ENCODE measurements at regions not wholly inside any gene's neighbourhood (a gene's known extent, or its start where the extent isn't known, plus 50 kb on each side); places are given as distances from the start of the nearest gene placed in this dataset.

GRCh38 chr1:199033661-199034060, 394.8 kb downstream of the PTPRC start:
- TF ChIP-seq CTCF (IDR thresholded peaks at IDR 0.05; ENCODE audit: low read depth, low read length), result no peak

GRCh38 chr1:199038156-199038555, 399.3 kb downstream of the PTPRC start:
- no peak overlapping the region for H3K4me3 ChIP-seq (ENCODE audit: low read depth, low read length)
- in situ Hi-C loops (cut with HindIII; ENCODE audit: low sequenced_read_pairs), result no loop called here
- TF ChIP-seq CTCF (IDR thresholded peaks at IDR 0.05; ENCODE audit: low read depth, low read length), result no peak
- no peak for DNase-seq (ENCODE audit: low read depth, low spot score)

More at GRCh38 chr1:199033661-199034060, 394.8 kb downstream of the PTPRC start:
- in situ Hi-C loops (cut with HindIII; ENCODE audit: low sequenced_read_pairs), result no loop called here
- no peak overlapping the region for H3K4me3 ChIP-seq (ENCODE audit: low read depth, low read length)
- DNase-seq (ENCODE audit: low read depth, low spot score), result no peak

GRCh38 chr1:199040076-199040905, 401.5 kb downstream of the PTPRC start:
- H3K4me3 ChIP-seq (ENCODE audit: low read depth, low read length), result no peak overlapping the region
- no peak for TF ChIP-seq CTCF (IDR thresholded peaks at IDR 0.05; ENCODE audit: low read depth, low read length)
- in situ Hi-C loops (cut with HindIII; ENCODE audit: low sequenced_read_pairs), result no loop called here
- no peak for DNase-seq (ENCODE audit: low read depth, low spot score)

- no peak for TF ChIP-seq CTCF (IDR thresholded peaks at IDR 0.05; ENCODE audit: low read depth, low read length)
- H3K4me3 ChIP-seq (ENCODE audit: low read depth, low read length), result no peak overlapping the region
- in situ Hi-C loops (cut with HindIII; ENCODE audit: low sequenced_read_pairs), result no loop called here
- peak; percentile 34 for DNase-seq (ENCODE audit: low read depth, low spot score)
Measured at GRCh38 chr1:199041173-199041914, 402.5 kb downstream of the PTPRC start.

DNA sequence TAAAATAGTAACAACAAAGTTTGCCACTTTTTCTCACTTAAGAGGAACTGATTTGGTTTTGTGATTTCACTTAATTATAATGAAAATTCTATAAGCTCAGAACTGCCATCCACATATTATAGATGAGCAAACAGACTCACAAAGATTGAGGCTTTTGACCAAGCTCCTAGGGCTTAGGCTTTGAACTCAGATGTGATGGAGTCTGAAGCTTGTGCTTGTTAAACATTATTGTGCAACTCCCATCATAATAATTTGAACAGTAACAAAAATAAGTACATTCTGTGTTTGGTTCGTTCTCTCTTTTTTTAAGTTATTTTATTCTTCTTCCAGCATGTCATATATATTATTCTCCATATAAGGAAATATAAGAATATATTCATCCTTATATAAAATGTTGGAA, 403.4 kb downstream of the PTPRC start:
- in situ Hi-C loops (cut with HindIII; ENCODE audit: low sequenced_read_pairs), result no loop called here
- no peak for TF ChIP-seq CTCF (IDR thresholded peaks at IDR 0.05; ENCODE audit: low read depth, low read length)
- DNase-seq (ENCODE audit: low read depth, low spot score), result no peak
- H3K4me3 ChIP-seq (ENCODE audit: low read depth, low read length), result no peak overlapping the region

DNA sequence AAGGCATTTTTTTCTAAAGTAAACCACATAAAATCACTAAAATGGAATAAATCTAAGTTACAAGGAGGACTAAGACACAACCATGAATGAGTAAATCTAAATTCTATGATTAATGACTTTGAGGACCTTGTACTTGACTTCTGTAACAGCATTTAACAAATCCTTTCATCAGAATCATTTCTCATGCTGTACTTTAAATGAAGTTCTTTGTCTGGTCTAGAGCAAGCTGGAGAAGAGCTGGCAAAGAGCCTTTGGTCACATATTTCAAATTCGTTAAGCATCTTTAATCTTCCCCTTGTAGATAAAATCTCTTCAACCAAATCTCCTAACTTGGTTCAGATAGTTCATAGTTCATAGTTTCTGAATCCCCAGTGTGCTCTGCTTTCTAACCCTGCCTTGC, 405.4 kb downstream of the PTPRC start:
- H3K4me3 ChIP-seq (ENCODE audit: low read depth, low read length), result no peak overlapping the region
- in situ Hi-C loops (cut with HindIII; ENCODE audit: low sequenced_read_pairs), result no loop called here
- no peak for DNase-seq (ENCODE audit: low read depth, low spot score)
- no peak for TF ChIP-seq CTCF (IDR thresholded peaks at IDR 0.05; ENCODE audit: low read depth, low read length)
